Mesothelial cell of epicardium (in vitro differentiated cells): ENCODE measurements at regions not wholly inside any gene's neighbourhood (a gene's known extent, or its start where the extent isn't known, plus 50 kb on each side); places are given as distances from the start of the nearest gene placed in this dataset.

Experiments
- DNase-seq, 2 experiments: peaks; one replicate each; pipeline ENCODE4 v3.0.0; 2021; ENCODE audit warnings: low spot score in 2 of 2; ENCODE audit not compliant: unreplicated experiment in 2 of 2
- H3K27ac Mint-ChIP-seq: 2 replicates; pipeline ENCODE4 v1.8.0; 2021; ENCODE audit warnings: mixed read lengths
- H3K27me3 Mint-ChIP-seq: 2 replicates; pipeline ENCODE4 v1.8.0; 2021; ENCODE audit warnings: low read depth, mixed read lengths
- H3K36me3 Mint-ChIP-seq: 2 replicates; pipeline ENCODE4 v1.8.0; 2021; ENCODE audit warnings: mixed read lengths
- H3K4me1 Mint-ChIP-seq: 2 replicates; pipeline ENCODE4 v1.8.0; 2021; ENCODE audit warnings: mixed read lengths
- H3K4me3 Mint-ChIP-seq: 2 replicates; pipeline ENCODE4 v1.8.0; 2021; ENCODE audit warnings: mild to moderate bottlenecking, moderate library complexity, mixed read lengths
- H3K9me3 Mint-ChIP-seq: 2 replicates; pipeline ENCODE4 v1.8.0; 2021; ENCODE audit warnings: mixed read lengths
- TF ChIP-seq, protein P1 (sequence below): fragments of 200-600 bp; sonication (generic); IDR thresholded peaks from one replicate; pipeline ENCODE4 v1.5.0; 2021; ENCODE audit warnings: antibody characterized with exemption; ENCODE audit not compliant: unreplicated experiment

DNA sequence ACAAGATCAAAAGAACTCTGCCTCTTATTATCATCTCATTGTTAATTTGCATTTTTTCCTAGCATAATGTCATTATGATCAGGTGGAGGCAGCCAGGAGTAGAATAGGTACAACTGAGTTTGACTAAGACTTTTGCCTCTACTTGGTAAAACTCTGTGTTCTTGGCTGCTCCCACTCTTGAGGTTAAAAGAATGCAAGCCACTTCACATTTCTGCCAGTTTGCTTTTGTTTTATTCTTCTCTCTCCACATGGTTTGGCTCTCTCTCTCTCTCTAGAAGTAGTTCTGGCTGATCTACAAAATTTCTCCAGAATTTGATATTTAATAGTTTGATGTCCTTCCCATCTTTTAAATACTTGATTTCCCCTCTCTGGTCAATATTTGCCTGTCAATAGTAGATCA, 170.7 kb upstream of the E2F7 start:
- no peak for DNase-seq
- Mint-ChIP-seq H3K4me1 (peaks cover 5% of the 10 kb centered on the region), H3K9me3 (no peaks in the 10 kb centered on the region), H3K36me3 (no peaks in the 10 kb centered on the region), H3K27me3 (peaks cover 24% of the 10 kb centered on the region), H3K27ac (no peak overlapping the region), H3K4me3 (no peak overlapping the region)
- TF ChIP-seq, protein P1, sequence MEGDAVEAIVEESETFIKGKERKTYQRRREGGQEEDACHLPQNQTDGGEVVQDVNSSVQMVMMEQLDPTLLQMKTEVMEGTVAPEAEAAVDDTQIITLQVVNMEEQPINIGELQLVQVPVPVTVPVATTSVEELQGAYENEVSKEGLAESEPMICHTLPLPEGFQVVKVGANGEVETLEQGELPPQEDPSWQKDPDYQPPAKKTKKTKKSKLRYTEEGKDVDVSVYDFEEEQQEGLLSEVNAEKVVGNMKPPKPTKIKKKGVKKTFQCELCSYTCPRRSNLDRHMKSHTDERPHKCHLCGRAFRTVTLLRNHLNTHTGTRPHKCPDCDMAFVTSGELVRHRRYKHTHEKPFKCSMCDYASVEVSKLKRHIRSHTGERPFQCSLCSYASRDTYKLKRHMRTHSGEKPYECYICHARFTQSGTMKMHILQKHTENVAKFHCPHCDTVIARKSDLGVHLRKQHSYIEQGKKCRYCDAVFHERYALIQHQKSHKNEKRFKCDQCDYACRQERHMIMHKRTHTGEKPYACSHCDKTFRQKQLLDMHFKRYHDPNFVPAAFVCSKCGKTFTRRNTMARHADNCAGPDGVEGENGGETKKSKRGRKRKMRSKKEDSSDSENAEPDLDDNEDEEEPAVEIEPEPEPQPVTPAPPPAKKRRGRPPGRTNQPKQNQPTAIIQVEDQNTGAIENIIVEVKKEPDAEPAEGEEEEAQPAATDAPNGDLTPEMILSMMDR: no peak

DNA sequence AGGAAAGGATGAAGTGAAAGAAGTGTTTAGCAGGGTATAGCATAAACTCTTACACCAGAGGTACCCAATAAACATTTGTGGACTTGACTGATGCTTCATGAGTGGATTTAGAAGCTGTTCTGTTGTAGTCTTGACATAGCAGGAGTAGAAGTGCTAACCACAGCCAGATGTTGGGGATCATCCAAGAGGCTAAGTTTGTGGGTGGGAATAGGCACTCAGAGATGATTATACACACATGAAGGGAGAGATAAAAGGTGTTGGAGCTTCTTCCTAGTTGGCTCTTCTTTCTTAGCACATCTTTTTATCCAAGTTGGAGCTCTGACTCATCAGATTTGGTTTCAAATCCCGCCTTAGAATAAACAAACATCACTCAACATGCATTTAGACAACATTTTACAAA, 166.7 kb upstream of the E2F7 start:
- H3K9me3 Mint-ChIP-seq: no peaks in the 10 kb centered on the region
- peaks cover 10% of the 10 kb centered on the region for H3K4me1 Mint-ChIP-seq
- TF ChIP-seq, protein P1: no peak
- H3K27ac Mint-ChIP-seq: no peak overlapping the region
- H3K4me3 Mint-ChIP-seq: no peak overlapping the region
- peaks cover 24% of the 10 kb centered on the region for H3K27me3 Mint-ChIP-seq
- DNase-seq: no peak
- no peaks in the 10 kb centered on the region for H3K36me3 Mint-ChIP-seq

DNA sequence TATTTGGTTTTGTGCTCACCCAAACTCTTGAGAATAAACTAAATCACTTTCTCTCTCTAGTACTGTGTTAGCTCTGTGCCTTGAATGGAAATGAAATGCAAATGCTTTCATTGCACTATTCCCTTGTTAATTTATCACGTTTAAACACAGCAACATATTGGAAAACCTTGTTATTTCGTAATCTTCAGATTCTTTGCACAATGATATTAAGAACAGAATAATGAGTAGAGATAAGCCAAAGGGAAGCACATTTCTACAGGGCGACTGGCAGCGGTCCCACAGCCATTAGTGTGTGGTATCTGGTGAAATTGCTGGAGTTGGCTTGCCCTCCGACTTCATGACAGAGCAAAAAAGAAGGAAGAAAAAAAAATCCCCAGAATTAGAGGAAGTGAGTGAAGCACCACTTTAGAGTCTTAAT, 166.1 kb upstream of the E2F7 start:
- Mint-ChIP-seq H3K4me1 (peaks cover 10% of the 10 kb centered on the region), H3K4me3 (no peak overlapping the region), H3K27ac (peak overlapping the region; percentile 26), H3K27me3 (peaks cover 24% of the 10 kb centered on the region), H3K36me3 (no peaks in the 10 kb centered on the region), H3K9me3 (no peaks in the 10 kb centered on the region)
- no peak for DNase-seq
- TF ChIP-seq, protein P1: no peak

GRCh38 chr12:77229640-77230442, 164.5 kb upstream of the E2F7 start:
- TF ChIP-seq, protein P1: no peak
- no peaks in the 10 kb centered on the region for H3K36me3 Mint-ChIP-seq
- H3K27ac Mint-ChIP-seq: peak overlapping the region; percentile 55
- peaks cover 14% of the 10 kb centered on the region for H3K27me3 Mint-ChIP-seq
- no peak overlapping the region for H3K4me3 Mint-ChIP-seq
- no peak for DNase-seq
- H3K9me3 Mint-ChIP-seq: no peaks in the 10 kb centered on the region
- peaks cover 10% of the 10 kb centered on the region for H3K4me1 Mint-ChIP-seq

GRCh38 chr12:77228376-77228775, 163.0 kb upstream of the E2F7 start:
- Mint-ChIP-seq H3K9me3 (no peaks in the 10 kb centered on the region), H3K4me1 (peaks cover 10% of the 10 kb centered on the region), H3K4me3 (no peak overlapping the region), H3K27me3 (peaks cover 2% of the 10 kb centered on the region), H3K27ac (no peak overlapping the region), H3K36me3 (no peaks in the 10 kb centered on the region)
- TF ChIP-seq, protein P1: no peak
- DNase-seq: no peak
